WERI-Rb-1 (cell line): ENCODE measurements at regions not wholly inside any gene's neighbourhood (a gene's known extent, or its start where the extent isn't known, plus 50 kb on each side); places are given as distances from the start of the nearest gene placed in this dataset.

Experiments used
- DNase-seq: peaks from one replicate; pipeline ENCODE4 v3.0.0-alpha.2; 2020
- H3K27ac ChIP-seq: fragments of 250-450 bp; sonication (Bioruptor Pico); 2 replicates; pipeline ENCODE4 v1.5.1; 2020; ENCODE audit warnings: mild to moderate bottlenecking, moderate library complexity
- H3K27me3 ChIP-seq: fragments of 250-450 bp; sonication (Bioruptor Pico); 2 replicates; pipeline ENCODE4 v1.5.1; 2021; ENCODE audit warnings: mild to moderate bottlenecking, low read depth, moderate library complexity; ENCODE audit not compliant: insufficient read depth, severe bottlenecking
- H3K36me3 ChIP-seq: fragments of 250-450 bp; sonication (Bioruptor Pico); 2 replicates; pipeline ENCODE4 v1.5.1; 2020; ENCODE audit warnings: mild to moderate bottlenecking, moderate library complexity
- H3K4me3 ChIP-seq: 2 replicates; pipeline ENCODE4 v1.5.1; 2011; ENCODE audit warnings: low read depth, mild to moderate bottlenecking, control low read depth, low read length
- H3K9me3 ChIP-seq: fragments of 250-450 bp; sonication (Bioruptor Pico); 2 replicates; pipeline ENCODE4 v1.5.1; 2021; ENCODE audit warnings: mild to moderate bottlenecking, moderate library complexity; ENCODE audit not compliant: severe bottlenecking
- TF ChIP-seq, protein P1 (sequence below): IDR thresholded peaks from 2 replicates; pipeline ENCODE4 v1.5.1; 2011; ENCODE audit warnings: low read depth, mild to moderate bottlenecking, control low read depth, inconsistent platforms, low read length

DNA sequence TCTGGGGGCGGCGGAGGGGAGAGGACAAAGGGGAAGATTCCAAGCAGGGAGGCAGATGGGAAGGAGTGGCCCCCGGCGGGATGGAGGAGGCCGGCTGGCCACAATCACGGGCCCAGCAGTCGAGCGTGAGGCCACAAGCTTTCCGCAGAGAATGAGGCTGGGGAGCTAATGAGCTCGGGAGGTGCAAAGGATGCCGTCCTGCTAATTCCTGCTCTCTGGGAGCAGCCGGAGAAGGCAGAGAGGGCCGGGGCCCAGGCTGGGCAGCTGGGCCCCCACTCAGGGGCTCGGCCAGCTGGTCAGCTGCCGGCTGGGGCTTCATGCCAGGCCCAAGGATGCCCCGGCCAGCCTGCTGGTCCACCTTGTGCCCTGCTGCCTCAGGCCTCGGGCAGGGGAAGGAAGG is 98.1 kb upstream of the LHX5 start:
- no peak overlapping the region for H3K27ac ChIP-seq
- no peaks in the 10 kb centered on the region for H3K9me3 ChIP-seq
- no peaks in the 10 kb centered on the region for H3K36me3 ChIP-seq
- H3K27me3 ChIP-seq, result no peaks in the 10 kb centered on the region
- DNase-seq, result no peak
- TF ChIP-seq, protein P1, sequence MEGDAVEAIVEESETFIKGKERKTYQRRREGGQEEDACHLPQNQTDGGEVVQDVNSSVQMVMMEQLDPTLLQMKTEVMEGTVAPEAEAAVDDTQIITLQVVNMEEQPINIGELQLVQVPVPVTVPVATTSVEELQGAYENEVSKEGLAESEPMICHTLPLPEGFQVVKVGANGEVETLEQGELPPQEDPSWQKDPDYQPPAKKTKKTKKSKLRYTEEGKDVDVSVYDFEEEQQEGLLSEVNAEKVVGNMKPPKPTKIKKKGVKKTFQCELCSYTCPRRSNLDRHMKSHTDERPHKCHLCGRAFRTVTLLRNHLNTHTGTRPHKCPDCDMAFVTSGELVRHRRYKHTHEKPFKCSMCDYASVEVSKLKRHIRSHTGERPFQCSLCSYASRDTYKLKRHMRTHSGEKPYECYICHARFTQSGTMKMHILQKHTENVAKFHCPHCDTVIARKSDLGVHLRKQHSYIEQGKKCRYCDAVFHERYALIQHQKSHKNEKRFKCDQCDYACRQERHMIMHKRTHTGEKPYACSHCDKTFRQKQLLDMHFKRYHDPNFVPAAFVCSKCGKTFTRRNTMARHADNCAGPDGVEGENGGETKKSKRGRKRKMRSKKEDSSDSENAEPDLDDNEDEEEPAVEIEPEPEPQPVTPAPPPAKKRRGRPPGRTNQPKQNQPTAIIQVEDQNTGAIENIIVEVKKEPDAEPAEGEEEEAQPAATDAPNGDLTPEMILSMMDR, result no peak
- no peak overlapping the region for H3K4me3 ChIP-seq

GRCh38 chr12:113568021-113568420 is 96.3 kb upstream of the LHX5 start:
- TF ChIP-seq, protein P1, result no peak
- Histone ChIP-seq H3K27me3 (peaks cover 7% of the 10 kb centered on the region), H3K4me3 (no peak overlapping the region), H3K36me3 (no peaks in the 10 kb centered on the region), H3K27ac (no peak overlapping the region), H3K9me3 (no peaks in the 10 kb centered on the region)
- DNase-seq, result no peak

GRCh38 chr12:113565368-113565767 is 93.7 kb upstream of the LHX5 start:
- TF ChIP-seq, protein P1, result no peak
- no peaks in the 10 kb centered on the region for H3K9me3 ChIP-seq
- no peak overlapping the region for H3K4me3 ChIP-seq
- H3K36me3 ChIP-seq, result no peaks in the 10 kb centered on the region
- DNase-seq, result no peak
- peaks cover 9% of the 10 kb centered on the region for H3K27me3 ChIP-seq
- no peak overlapping the region for H3K27ac ChIP-seq

DNA sequence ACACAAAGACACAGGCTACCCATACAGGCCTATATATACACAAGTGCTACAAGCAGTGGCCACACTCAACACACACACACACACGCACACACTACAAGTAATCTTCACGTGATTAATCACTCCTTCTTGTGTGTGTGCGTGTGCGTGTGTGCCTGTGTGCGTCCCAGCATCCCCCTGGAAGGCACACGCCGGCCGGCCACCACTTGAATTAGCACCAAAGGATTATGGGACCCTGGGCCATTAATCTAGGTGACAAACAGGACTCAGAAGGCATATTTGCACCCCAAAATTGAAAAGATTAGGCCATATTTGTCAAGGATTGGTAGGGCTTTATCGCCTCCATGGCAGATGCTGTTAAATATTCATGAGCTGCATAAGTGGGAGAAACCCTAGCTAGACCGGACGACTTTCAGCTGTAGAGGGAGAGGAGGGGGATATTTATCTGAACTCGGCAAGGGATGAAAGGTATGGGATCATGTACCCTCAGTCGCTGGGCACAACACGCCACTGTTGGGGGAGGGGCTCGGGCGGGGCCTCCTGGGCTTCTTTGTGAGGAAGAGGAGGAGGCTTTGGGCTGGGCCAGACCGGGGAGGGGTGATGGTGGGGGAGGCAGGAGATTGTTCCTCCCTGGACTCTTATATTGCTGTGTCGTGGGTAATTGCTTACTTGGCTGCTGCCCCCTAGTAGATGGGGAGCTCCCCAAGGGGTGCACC is 89.6 kb upstream of the LHX5 start:
- Histone ChIP-seq H3K9me3 (no peaks in the 10 kb centered on the region), H3K27me3 (peaks cover 9% of the 10 kb centered on the region), H3K4me3 (no peak overlapping the region), H3K27ac (no peak overlapping the region), H3K36me3 (no peaks in the 10 kb centered on the region)
- DNase-seq, result no peak
- TF ChIP-seq, protein P1, result no peak

DNA sequence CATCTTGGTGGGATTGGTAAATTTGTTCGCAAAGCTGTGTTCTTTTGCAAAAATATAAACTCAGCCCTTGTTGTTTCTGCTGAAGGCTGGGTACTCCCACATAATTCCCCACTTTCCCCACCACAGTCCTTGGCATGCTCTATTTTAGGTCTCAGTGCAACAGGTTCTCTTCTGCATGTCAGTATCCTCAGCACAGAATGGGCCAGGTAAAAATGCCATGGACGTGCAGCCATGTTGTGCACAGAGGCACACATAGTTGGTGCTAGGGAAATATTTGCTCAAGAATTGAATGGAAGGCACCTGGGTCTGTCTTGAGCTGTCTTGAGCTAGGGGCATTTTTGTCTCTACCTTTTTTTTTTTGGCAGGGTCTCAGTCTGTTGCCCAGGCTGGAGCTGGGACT is 87.8 kb upstream of the LHX5 start:
- DNase-seq, result no peak
- TF ChIP-seq, protein P1, result no peak
- H3K9me3 ChIP-seq, result no peaks in the 10 kb centered on the region
- no peak overlapping the region for H3K4me3 ChIP-seq
- no peak overlapping the region for H3K27ac ChIP-seq
- H3K36me3 ChIP-seq, result no peaks in the 10 kb centered on the region
- H3K27me3 ChIP-seq, result peaks cover 9% of the 10 kb centered on the region

- no peaks in the 10 kb centered on the region for H3K36me3 ChIP-seq
- TF ChIP-seq, protein P1, result no peak
- no peak for DNase-seq
Observed at GRCh38 chr12:113555226-113555625, 83.6 kb upstream of the LHX5 start.

More at GRCh38 chr12:113555226-113555625, 83.6 kb upstream of the LHX5 start:
- H3K27me3 ChIP-seq, result peaks cover 15% of the 10 kb centered on the region
- H3K4me3 ChIP-seq, result no peak overlapping the region
- no peaks in the 10 kb centered on the region for H3K9me3 ChIP-seq
- H3K27ac ChIP-seq, result no peak overlapping the region
